Ureter (tissue), 1 donor: ENCODE measurements at regions not wholly inside any gene's neighbourhood (a gene's known extent, or its start where the extent isn't known, plus 50 kb on each side); places are given as distances from the start of the nearest gene placed in this dataset.

Experiments used
- DNase-seq: peaks from one replicate; pipeline ENCODE4 v3.0.0-alpha.2; 2020; ENCODE audit warnings: low spot score
- donor health status: DM: yes; HTN: yes; CAD: no.

GRCh38 chr22:19621373-19622060 lies 92.8 kb upstream of the SEPTIN5 start:
- DNase-seq = no peak

DNA sequence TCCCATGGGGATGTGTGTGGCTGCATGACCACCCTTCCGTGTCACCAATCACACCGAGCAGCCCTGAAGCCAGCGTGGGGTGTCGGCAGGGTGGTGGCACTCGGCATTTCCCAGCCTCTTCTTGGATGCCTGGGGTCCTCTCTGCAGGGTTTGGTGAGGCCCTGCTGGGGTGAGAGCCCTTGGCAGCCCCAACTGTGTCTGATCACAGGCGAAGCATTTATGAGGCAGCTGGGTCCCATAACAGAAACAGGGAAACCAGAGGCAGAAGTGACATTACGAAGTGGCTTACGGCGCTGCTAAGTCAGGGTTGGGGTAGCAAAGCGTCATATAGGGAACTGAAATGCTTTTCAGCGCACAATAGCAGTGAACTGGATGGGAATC lies 92.3 kb upstream of the SEPTIN5 start:
- DNase-seq = no peak

DNA sequence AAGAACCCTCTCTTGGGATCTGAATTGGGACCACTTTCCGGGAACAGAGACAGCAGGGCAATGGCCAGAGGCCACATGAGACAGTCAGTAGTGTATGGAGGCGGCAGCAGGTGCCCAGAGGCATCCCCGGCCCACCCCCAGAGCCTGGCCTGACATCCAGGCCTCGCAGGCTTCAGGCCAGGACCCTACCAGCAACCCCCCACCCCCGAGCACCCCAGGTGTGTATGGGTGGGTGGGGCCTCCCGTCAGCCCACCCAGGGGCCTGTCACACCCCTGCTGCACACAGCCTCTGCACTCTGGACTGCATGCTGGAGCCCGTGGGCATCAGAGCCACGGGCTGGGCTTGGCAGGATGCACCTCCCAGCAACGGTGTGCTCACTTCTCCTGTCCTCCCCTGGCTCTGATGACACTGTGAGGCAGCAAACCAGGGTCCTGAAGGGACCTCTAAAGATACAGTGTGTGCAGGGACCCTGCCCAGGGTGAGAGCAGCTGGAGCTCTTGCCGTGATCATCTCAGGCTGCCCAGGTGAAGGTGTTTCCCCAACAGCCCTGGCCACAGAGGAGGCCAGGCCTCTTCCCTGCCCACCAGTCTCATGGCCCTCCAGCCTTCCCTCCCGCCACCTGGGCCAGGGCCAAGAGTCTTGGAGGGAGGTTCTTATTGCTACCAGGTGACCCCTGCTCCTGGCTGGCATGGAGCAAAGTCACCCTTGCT lies 88.8 kb upstream of the SEPTIN5 start:
- no peak for DNase-seq

DNA sequence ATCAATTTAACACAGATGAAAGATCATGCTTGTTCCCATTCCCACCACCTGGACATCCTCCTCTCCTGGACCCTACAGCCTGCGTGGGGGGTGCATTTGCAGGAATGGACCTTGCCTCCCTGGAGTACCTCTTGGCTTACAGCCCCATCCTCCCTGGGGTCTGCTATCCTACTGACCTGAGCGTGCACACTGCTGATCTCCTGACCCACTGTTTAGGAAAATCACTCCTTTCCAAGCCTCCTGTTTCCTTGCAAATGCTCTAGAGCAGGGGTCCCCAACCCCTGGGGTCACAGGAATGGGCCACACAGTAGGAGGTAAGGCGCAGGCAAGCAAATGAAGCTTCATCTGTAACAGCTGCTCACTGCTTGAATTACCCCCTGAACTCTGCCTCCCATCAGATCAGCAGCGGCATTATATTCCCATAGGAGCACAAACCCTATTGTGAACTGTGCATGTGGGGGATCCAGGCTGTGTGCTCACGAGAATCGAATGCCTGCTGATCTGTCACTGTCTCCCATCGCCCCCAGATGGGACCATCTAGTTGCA lies 88.2 kb upstream of the SEPTIN5 start:
- no peak for DNase-seq

GRCh38 chr22:19626666-19627065 lies 87.6 kb upstream of the SEPTIN5 start:
- DNase-seq = no peak

- DNase-seq = no peak
Observed at GRCh38 chr22:19628038-19628776, 86.1 kb upstream of the SEPTIN5 start.

DNA sequence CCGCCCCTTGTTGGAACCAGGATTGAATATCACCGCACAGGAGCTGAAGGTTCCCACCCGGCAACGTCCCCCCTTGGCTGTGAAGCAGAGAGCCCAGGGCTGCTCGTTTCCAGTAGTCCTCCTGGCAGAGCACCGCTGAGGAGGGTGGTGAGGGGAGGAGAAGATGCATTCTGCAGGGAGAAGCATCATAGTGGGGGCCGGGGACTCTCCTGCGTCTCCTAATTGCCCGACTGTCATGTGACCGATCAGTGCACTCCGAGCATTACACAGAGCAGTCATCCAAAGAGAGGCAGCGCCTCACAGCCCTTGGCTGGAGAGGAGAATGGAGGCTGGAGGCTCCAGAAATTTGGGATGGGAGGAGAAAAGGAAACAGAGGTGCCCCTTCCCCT lies 85.0 kb upstream of the SEPTIN5 start:
- no peak for DNase-seq

DNA sequence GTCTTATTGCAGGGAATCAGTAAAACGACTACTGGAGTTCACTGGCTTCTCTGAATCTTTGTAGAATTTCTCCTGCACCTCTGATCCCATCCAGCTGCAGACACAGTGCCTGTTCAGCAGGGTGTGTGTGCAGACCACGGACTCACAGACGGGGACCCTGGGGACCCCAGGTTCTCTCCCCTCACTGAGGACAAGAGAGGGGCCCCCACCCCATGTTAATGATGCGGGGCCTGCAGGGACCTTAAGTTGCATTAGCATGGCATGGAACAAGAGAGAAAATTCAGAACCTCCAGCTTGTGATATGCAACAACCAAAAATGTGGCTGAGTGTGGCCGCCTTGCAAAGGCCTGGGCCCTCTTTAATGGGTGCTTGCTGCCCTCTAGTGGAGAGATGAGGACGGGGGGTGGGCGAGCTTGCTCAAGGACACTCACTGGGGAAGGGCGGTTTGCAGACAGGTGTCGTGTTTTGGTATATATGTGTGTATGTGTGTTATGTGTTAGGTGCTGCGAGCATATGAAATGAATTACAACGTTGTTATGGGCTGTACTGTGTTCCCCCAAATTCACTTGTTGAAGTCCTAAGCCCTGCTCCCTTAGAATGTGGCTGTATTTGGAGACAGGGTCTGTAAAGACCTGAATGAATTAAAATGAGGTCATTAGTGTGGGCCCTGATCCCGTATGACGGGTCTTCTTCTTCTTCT lies 84.4 kb upstream of the SEPTIN5 start:
- peak; percentile 85 for DNase-seq

DNA sequence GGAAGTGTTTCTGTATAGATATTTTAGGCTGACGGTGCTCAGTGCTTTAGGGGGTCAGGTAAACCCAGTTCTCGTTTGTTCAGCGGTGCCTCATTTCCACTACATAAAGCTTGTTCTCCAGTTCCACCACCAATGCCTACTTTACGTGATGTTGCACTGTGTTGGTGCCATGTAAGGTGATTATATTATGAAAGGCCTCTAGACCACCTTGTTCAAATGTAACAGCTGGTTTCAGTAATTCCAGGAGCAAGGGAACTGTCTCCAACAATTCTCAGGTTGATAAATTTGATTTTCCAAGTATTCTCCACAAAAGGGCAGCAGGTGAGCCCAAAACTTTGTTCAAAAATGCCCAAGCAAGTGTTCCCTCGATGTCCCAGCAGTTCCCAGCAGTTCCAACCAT lies 83.7 kb upstream of the SEPTIN5 start:
- DNase-seq = no peak

DNA sequence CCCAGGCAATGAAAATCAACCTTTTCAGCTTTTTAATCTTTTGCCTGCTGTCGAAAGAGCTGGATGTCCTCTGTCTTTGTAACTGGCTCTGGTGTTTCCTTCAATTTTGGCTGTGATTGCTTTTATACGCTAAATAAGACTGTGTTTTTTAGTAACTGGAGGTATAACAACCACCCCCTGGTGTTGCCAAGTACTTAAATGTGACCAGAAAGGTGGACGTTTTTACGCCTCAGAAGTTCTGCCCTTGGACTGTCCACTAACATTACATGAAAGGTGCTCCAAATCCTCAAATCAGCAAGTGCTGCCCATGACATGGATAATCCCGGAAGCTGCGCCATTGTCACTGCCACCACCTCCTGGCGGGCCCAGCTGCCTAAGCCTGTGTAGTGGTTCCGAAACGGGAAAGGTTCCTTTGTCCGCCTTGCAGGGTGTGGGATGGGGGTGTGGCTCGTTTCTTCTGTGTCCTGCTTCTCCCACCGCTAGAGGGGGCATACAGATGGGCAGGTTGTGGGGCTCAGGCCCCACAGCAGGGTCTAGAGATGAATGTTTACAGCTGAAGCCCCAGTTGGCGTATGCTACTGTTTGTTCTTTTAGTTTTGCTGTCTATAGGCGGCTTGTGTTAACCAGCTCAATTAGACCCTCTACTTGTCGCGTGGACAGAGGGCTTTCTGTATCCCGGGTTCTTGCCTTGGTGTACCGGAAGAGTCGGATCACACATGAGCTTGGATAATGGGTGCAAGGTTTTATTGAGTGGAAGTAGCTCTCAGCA lies 82.2 kb upstream of the SEPTIN5 start:
- DNase-seq = no peak

- DNase-seq = no peak
Observed at GRCh38 chr22:19632668-19633148, 81.6 kb upstream of the SEPTIN5 start.

DNA sequence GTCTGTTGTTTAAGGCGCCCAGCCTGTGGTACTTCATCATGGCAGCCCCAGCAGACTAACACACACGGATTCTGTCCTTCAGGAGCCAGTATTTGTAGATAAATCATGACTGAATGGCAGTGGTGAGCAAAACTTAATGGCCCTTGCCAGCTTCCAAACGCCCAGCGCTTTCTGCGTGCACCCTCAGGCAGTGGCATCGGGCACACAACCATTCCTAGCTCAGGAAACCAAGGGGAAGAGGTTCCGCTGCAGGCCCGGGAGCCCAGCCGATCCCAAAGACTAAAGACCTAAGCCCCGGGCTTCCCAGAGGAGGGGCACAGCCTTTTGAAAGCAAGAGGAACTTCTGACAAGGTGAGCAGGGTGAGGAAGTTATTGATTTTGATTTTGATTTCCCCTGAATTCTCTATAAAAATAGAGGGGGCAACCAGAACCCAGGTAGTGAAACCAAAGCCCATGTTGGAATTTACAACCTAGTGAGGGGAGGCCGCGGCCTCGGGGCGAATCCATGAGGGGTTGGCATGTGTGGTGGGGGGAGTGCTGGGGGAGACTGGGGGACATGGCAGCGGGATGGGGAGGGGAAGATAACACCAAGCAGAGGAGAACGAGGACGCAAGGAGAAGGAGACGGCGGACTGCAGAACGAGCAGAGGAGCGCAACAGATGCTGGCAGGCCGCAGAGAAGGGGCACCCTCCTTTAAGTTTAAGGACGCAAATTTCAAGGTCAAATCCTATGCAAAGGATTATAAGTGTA lies 79.9 kb upstream of the SEPTIN5 start:
- DNase-seq = no peak

- no peak for DNase-seq
Observed at GRCh38 chr22:19635644-19636043, 78.7 kb upstream of the SEPTIN5 start.

GRCh38 chr22:19636696-19637407 lies 77.5 kb upstream of the SEPTIN5 start:
- peak; percentile 22 for DNase-seq

- no peak for DNase-seq
Observed at GRCh38 chr22:19637408-19638281, 76.7 kb upstream of the SEPTIN5 start.

DNA sequence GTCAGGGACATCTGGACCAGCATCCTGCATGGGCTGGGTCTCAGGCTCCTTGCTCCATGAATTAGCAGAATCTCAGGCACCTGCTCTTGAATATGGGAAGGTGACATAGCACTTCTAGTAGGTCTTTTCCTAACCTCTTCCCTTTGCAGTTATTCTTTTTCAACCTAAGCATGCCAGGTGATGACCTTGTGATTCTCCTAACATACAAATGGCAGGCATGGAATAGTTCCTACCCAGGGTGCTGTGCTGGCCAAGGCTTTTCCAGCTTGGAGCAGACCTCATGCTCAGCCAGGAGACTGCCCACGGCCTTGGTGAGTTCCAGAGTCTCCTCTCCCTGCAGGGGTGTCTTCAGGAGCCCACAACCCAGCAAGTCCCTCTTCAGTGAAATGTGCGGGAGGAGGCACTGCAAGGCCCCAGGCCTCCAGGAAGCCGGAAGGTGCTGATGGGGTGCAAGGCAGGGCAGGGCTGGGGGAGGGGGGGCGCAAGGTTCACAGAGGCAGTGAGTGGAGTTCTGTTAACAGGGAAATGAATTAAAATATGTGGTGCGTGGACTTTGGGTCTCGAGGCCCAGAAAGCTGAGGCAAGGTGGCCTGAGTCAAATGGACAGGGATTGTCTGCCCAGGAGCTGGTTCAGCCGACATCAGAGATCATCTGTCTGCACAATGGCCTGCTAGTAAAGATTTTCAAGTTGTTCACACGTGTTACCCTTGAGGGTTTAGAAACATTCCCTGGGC lies 75.9 kb upstream of the SEPTIN5 start:
- no peak for DNase-seq

- DNase-seq = no peak
Observed at GRCh38 chr22:19639610-19640135, 74.6 kb upstream of the SEPTIN5 start.

DNA sequence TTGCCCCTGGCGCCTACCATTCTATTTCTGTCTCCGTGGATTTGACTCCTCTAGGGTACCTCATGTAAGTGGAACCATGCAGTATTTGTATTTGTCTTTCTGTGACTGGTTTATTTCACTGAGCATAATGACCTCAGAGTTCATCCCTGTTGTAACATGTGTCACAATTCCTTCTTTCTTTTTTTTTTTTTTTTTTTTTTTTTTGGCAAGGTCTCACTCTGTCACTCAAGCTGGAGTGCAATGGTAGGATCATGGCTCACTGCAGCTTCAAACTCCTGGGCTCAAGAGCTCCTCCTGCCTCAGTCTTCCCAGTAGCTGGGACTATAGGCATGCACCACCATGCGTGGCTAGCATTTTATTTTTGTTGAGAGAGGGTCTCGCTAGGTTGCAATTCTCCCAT lies 74.0 kb upstream of the SEPTIN5 start:
- DNase-seq = no peak
